ENCODE measurements at regions not wholly inside any gene's neighbourhood (a gene's known extent, or its start where the extent isn't known, plus 50 kb on each side); places are given as distances from the start of the nearest gene placed in this dataset.

GRCh38 chr1:81197591-81197990 is 603.1 kb upstream of the ADGRL2 start:
- Histone ChIP-seq H3K4me2 (ENCODE audit: low read length) (no peak overlapping the region), H2AFZ (ENCODE audit: low read length) (no peak overlapping the region), H3K4me1 (ENCODE audit: insufficient read depth, low read length, poor library complexity, severe bottlenecking) (no peaks in the 10 kb centered on the region), H4K20me1 (ENCODE audit: insufficient read depth, low read length) (no peaks in the 10 kb centered on the region), H3K36me3 (ENCODE audit: insufficient read depth, low read length) (no peaks in the 10 kb centered on the region), H3K9me2 (ENCODE audit: insufficient read depth, low read length) (no peaks in the 10 kb centered on the region), H3K9me3 (ENCODE audit: low read length) (no peaks in the 10 kb centered on the region), H3K27ac (ENCODE audit: low read depth, low read length, poor library complexity, severe bottlenecking) (no peak overlapping the region), H3K79me2 (ENCODE audit: insufficient read depth, low read depth, low read length) (no peaks in the 10 kb centered on the region), H3K4me3 (ENCODE audit: low read depth, low read length, poor library complexity, severe bottlenecking) (no peak overlapping the region)
- DNase-seq (ENCODE audit: low spot score), result no peak
- ChIA-PET CTCF (ENCODE audit: unreplicated experiment) (no interaction called here), POLR2A (interaction anchor here (0.6 kb wide), 1 partner anchor 26 kb away, joined by 4 read pairs; no protein-coding TSS in a partner anchor)
- BruUV-seq (replicated peaks), result no TSS peak
- TF ChIP-seq CTCF (conservative IDR thresholded peaks at IDR 0.05; ENCODE audit: low read length) (no peak), EZH2phosphoT487 (IDR thresholded peaks at IDR 0.05; ENCODE audit: borderline replicate concordance, low read depth, low read length) (no peak)
- intact Hi-C loops (cut with micrococcal nuclease; ENCODE audit: unreplicated experiment), result no loop called here

GRCh38 chr1:81192647-81193642 is 607.8 kb upstream of the ADGRL2 start:
- no peak overlapping the region for H3K4me3 ChIP-seq (ENCODE audit: low read depth, low read length, poor library complexity, severe bottlenecking)
- no peak overlapping the region for H3K4me2 ChIP-seq (ENCODE audit: low read length)
- H3K36me3 ChIP-seq (ENCODE audit: insufficient read depth, low read length), result no peaks in the 10 kb centered on the region
- ChIA-PET POLR2A (interaction anchor here (0.5 kb wide), 1 partner anchor 10 kb away, joined by 5 read pairs; no protein-coding TSS in a partner anchor), CTCF (ENCODE audit: unreplicated experiment) (no interaction called here)
- TF ChIP-seq EZH2phosphoT487 (IDR thresholded peaks at IDR 0.05; ENCODE audit: borderline replicate concordance, low read depth, low read length) (no peak), CTCF (conservative IDR thresholded peaks at IDR 0.05; ENCODE audit: low read length) (no peak)
- no peaks in the 10 kb centered on the region for H3K4me1 ChIP-seq (ENCODE audit: insufficient read depth, low read length, poor library complexity, severe bottlenecking)
- BruUV-seq (replicated peaks), result no TSS peak
- H4K20me1 ChIP-seq (ENCODE audit: insufficient read depth, low read length), result no peaks in the 10 kb centered on the region
- no peaks in the 10 kb centered on the region for H3K79me2 ChIP-seq (ENCODE audit: insufficient read depth, low read depth, low read length)
- H3K9me2 ChIP-seq (ENCODE audit: insufficient read depth, low read length), result no peaks in the 10 kb centered on the region
- no peak for DNase-seq (ENCODE audit: low spot score)
- no peak overlapping the region for H3K27ac ChIP-seq (ENCODE audit: low read depth, low read length, poor library complexity, severe bottlenecking)
- no peaks in the 10 kb centered on the region for H3K9me3 ChIP-seq (ENCODE audit: low read length)
- H2AFZ ChIP-seq (ENCODE audit: low read length), result no peak overlapping the region
- intact Hi-C loops (cut with micrococcal nuclease; ENCODE audit: unreplicated experiment), result no loop called here

DNA sequence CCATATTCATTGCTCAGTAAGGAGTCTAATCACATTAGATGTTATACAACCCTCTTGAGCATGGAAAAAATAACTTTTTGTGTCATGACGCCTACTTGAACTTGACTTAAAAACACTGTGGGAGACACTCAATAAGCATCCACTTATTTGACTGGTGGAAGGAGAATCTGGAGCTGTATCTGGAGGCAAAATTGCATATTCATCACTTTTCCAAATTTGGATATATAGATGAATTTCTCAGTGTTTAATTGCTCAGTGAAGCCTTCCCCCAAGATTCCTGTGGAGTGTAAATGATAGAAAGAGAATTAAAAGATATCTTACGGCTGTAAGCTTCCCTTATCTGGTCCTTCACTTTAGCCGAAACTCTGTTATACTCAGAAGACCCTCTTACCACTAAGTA is 610.7 kb upstream of the ADGRL2 start:
- no peak overlapping the region for H3K27ac ChIP-seq (ENCODE audit: low read depth, low read length, poor library complexity, severe bottlenecking)
- H2AFZ ChIP-seq (ENCODE audit: low read length), result no peak overlapping the region
- H3K9me3 ChIP-seq (ENCODE audit: low read length), result no peaks in the 10 kb centered on the region
- TF ChIP-seq EZH2phosphoT487 (IDR thresholded peaks at IDR 0.05; ENCODE audit: borderline replicate concordance, low read depth, low read length) (no peak), CTCF (conservative IDR thresholded peaks at IDR 0.05; ENCODE audit: low read length) (no peak)
- H3K4me1 ChIP-seq (ENCODE audit: insufficient read depth, low read length, poor library complexity, severe bottlenecking), result no peaks in the 10 kb centered on the region
- BruUV-seq (replicated peaks), result no TSS peak
- H3K4me2 ChIP-seq (ENCODE audit: low read length), result no peak overlapping the region
- DNase-seq (ENCODE audit: low spot score), result no peak
- H3K36me3 ChIP-seq (ENCODE audit: insufficient read depth, low read length), result no peaks in the 10 kb centered on the region
- no peak overlapping the region for H3K4me3 ChIP-seq (ENCODE audit: low read depth, low read length, poor library complexity, severe bottlenecking)
- H3K79me2 ChIP-seq (ENCODE audit: insufficient read depth, low read depth, low read length), result no peaks in the 10 kb centered on the region
- no peaks in the 10 kb centered on the region for H4K20me1 ChIP-seq (ENCODE audit: insufficient read depth, low read length)
- ChIA-PET CTCF (ENCODE audit: unreplicated experiment) (no interaction called here), POLR2A (no interaction called here)
- no peaks in the 10 kb centered on the region for H3K9me2 ChIP-seq (ENCODE audit: insufficient read depth, low read length)
- intact Hi-C loops (cut with micrococcal nuclease; ENCODE audit: unreplicated experiment), result no loop called here
